ENCODE measurements at regions not wholly inside any gene's neighbourhood (a gene's known extent, or its start where the extent isn't known, plus 50 kb on each side); places are given as distances from the start of the nearest gene placed in this dataset.

- H3K4me1 Mint-ChIP-seq, result peaks cover 10% of the 10 kb centered on the region
- no peak overlapping the region for H3K27ac Mint-ChIP-seq
- no peak for DNase-seq (ENCODE audit: low spot score in 2 of 2, unreplicated experiment in 2 of 2)
- H3K36me3 Mint-ChIP-seq, result no peaks in the 10 kb centered on the region
- H3K9me3 Mint-ChIP-seq, result peaks cover 18% of the 10 kb centered on the region
- no peak for TF ChIP-seq CTCF (IDR thresholded peaks at IDR 0.05; ENCODE audit: unreplicated experiment)
- H3K4me3 Mint-ChIP-seq, result no peak overlapping the region
- peaks cover 58% of the 10 kb centered on the region for H3K27me3 Mint-ChIP-seq (ENCODE audit: low read depth)
These were observed 129.0 kb downstream of the WIF1 start for GRCh38 chr12:64992116-64992515.

- Mint-ChIP-seq H3K4me1 (peaks cover 10% of the 10 kb centered on the region), H3K27ac (no peak overlapping the region), H3K27me3 (ENCODE audit: low read depth) (peaks cover 61% of the 10 kb centered on the region), H3K4me3 (no peak overlapping the region), H3K36me3 (no peaks in the 10 kb centered on the region), H3K9me3 (peaks cover 18% of the 10 kb centered on the region)
- no peak for DNase-seq (ENCODE audit: low spot score in 2 of 2, unreplicated experiment in 2 of 2)
- TF ChIP-seq CTCF (IDR thresholded peaks at IDR 0.05; ENCODE audit: unreplicated experiment), result no peak
These were observed 128.5 kb downstream of the WIF1 start for GRCh38 chr12:64992641-64993040.

GRCh38 chr12:64993461-64993860, 127.6 kb downstream of the WIF1 start:
- DNase-seq (ENCODE audit: low spot score in 2 of 2, unreplicated experiment in 2 of 2), result no peak
- Mint-ChIP-seq H3K4me3 (no peak overlapping the region), H3K36me3 (no peaks in the 10 kb centered on the region), H3K4me1 (peaks cover 17% of the 10 kb centered on the region), H3K27me3 (ENCODE audit: low read depth) (peaks cover 68% of the 10 kb centered on the region), H3K27ac (no peak overlapping the region), H3K9me3 (peaks cover 18% of the 10 kb centered on the region)
- TF ChIP-seq CTCF (IDR thresholded peaks at IDR 0.05; ENCODE audit: unreplicated experiment), result no peak

GRCh38 chr12:64995816-64996215, 125.3 kb downstream of the WIF1 start:
- Mint-ChIP-seq H3K9me3 (peaks cover 11% of the 10 kb centered on the region), H3K27me3 (ENCODE audit: low read depth) (peaks cover 72% of the 10 kb centered on the region), H3K4me3 (no peak overlapping the region), H3K36me3 (no peaks in the 10 kb centered on the region), H3K4me1 (peaks cover 21% of the 10 kb centered on the region), H3K27ac (no peak overlapping the region)
- no peak for TF ChIP-seq CTCF (IDR thresholded peaks at IDR 0.05; ENCODE audit: unreplicated experiment)
- DNase-seq (ENCODE audit: low spot score in 2 of 2, unreplicated experiment in 2 of 2), result no peak

GRCh38 chr12:64997858-64998257, 123.2 kb downstream of the WIF1 start:
- Mint-ChIP-seq H3K4me3 (no peak overlapping the region), H3K27ac (no peak overlapping the region)

More at GRCh38 chr12:64997858-64998257, 123.2 kb downstream of the WIF1 start:
- peaks cover 12% of the 10 kb centered on the region for H3K4me1 Mint-ChIP-seq
- no peaks in the 10 kb centered on the region for H3K36me3 Mint-ChIP-seq
- no peak for DNase-seq (ENCODE audit: low spot score in 2 of 2, unreplicated experiment in 2 of 2)
- H3K27me3 Mint-ChIP-seq (ENCODE audit: low read depth), result peaks cover 72% of the 10 kb centered on the region
- TF ChIP-seq CTCF (IDR thresholded peaks at IDR 0.05; ENCODE audit: unreplicated experiment), result no peak
- peaks cover 23% of the 10 kb centered on the region for H3K9me3 Mint-ChIP-seq
